ENCODE measurements at regions not wholly inside any gene's neighbourhood (a gene's known extent, or its start where the extent isn't known, plus 50 kb on each side); places are given as distances from the start of the nearest gene placed in this dataset.
A peak's percentile ranks its signal among the peaks of the same experiment; 100 is the strongest.
"Not testable (repeated sequence)": the region's sequence is repeated elsewhere in the genome, so short reads cannot be mapped to it uniquely, and the experiment has no call there.

DNA sequence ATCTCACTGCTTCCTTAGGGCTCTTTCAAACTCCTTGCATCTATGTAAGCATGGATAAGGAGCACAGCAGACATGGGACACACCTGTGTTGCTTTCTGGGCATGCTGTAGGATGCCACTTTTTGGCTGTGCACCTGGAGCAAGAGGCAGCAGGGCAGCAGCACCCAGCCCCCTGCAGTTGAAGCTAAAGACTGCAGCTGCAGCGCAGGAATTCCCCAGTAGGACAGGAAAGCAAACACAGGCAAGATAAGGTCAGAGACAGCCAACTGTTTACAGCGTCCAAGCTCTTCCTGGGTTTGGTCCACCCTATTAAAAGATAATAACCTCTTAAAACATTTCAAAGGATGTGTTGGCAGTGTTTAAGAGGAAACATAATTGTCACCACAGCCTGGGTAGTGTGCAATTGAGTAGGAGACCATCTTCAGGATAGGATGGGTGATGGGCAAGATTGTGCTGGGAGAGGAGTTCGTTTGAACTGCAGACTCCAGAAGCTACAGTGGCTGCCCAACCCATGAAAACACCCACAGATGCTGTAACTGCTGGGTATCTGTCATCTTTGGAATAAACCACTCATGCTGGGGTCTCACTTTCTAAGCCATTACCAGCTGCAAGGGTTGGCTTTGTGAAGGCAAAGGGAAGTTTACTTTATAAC is 242.3 kb upstream of the PLGLB1 start:
- not testable (repeated sequence) for H3K9me3 ChIP-seq (ENCODE audit: control insufficient read depth, low read length); H2BK12ac ChIP-seq (ENCODE audit: low read length in 2 of 2); H3K79me1 ChIP-seq (replicated peaks; ENCODE audit: low read length, poor library complexity, severe bottlenecking); H3K14ac ChIP-seq (ENCODE audit: low read length in 2 of 2); H3K23ac ChIP-seq (ENCODE audit: low read length in 2 of 2); H3K4ac ChIP-seq (ENCODE audit: low read depth in 1 of 2, low read length in 2 of 2); H3K27me3 ChIP-seq (ENCODE audit: control insufficient read depth in 1 of 2, insufficient read depth in 1 of 2, low read length in 2 of 2); H2BK120ac ChIP-seq (ENCODE audit: low read depth, low read length); H2AK5ac ChIP-seq (ENCODE audit: low read length, severe bottlenecking); H4K91ac ChIP-seq (ENCODE audit: low read length); H3K4me2 ChIP-seq (ENCODE audit: low read length, poor library complexity, severe bottlenecking); H3K4me3 ChIP-seq (ENCODE audit: insufficient read depth in 1 of 2, low read depth in 1 of 2, low read length in 2 of 2); H3K9ac ChIP-seq (ENCODE audit: low read length); H3K27ac ChIP-seq (ENCODE audit: low read length, poor library complexity, severe bottlenecking); H2BK5ac ChIP-seq (ENCODE audit: low read depth, low read length, poor library complexity, severe bottlenecking); H3K4me1 ChIP-seq (ENCODE audit: control insufficient read depth, insufficient read depth, low read depth, low read length); H2AFZ ChIP-seq (ENCODE audit: low read depth, low read length); H2BK15ac ChIP-seq (ENCODE audit: low read depth, poor library complexity, severe bottlenecking); H3K18ac ChIP-seq (ENCODE audit: low read depth in 1 of 2, low read length in 2 of 2); H4K8ac ChIP-seq (ENCODE audit: low read length); DNase-seq; H3K36me3 ChIP-seq (ENCODE audit: control insufficient read depth in 1 of 2, insufficient read depth in 2 of 2, low read depth in 1 of 2, low read length in 2 of 2)
- WGBS, result no CpG with 5 or more reads among the region's 3 CpGs

DNA sequence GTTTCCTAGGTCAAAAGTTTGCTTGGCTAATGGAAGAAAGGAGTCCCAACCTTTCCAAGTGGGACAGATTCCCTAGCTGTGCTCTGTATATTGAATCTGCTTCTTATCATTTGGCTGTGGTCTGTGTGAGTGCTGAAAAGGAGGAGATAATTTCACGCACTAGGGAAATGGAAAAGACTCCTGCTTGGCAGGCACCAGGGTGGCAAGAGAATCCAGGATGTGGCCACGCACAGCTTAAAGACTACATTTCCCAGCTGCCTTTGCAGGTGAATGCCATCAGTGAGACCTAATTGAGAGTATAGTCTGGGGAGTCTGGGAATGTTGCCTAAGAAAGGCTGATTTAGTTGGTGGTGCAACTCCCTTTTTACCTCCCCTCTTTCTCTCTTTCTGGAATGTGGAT is 253.5 kb upstream of the PLGLB1 start:
- not testable (repeated sequence) for DNase-seq; H3K23ac ChIP-seq (ENCODE audit: low read length in 2 of 2); H4K8ac ChIP-seq (ENCODE audit: low read length); H3K9me3 ChIP-seq (ENCODE audit: control insufficient read depth, low read length); H4K91ac ChIP-seq (ENCODE audit: low read length); H3K79me1 ChIP-seq (replicated peaks; ENCODE audit: low read length, poor library complexity, severe bottlenecking); H3K27ac ChIP-seq (ENCODE audit: low read length, poor library complexity, severe bottlenecking); H3K4me2 ChIP-seq (ENCODE audit: low read length, poor library complexity, severe bottlenecking); H3K18ac ChIP-seq (ENCODE audit: low read depth in 1 of 2, low read length in 2 of 2); H2AK5ac ChIP-seq (ENCODE audit: low read length, severe bottlenecking); H3K4me3 ChIP-seq (ENCODE audit: insufficient read depth in 1 of 2, low read depth in 1 of 2, low read length in 2 of 2); H2AFZ ChIP-seq (ENCODE audit: low read depth, low read length); H2BK15ac ChIP-seq (ENCODE audit: low read depth, poor library complexity, severe bottlenecking); H2BK5ac ChIP-seq (ENCODE audit: low read depth, low read length, poor library complexity, severe bottlenecking); H3K27me3 ChIP-seq (ENCODE audit: control insufficient read depth in 1 of 2, insufficient read depth in 1 of 2, low read length in 2 of 2); H3K36me3 ChIP-seq (ENCODE audit: control insufficient read depth in 1 of 2, insufficient read depth in 2 of 2, low read depth in 1 of 2, low read length in 2 of 2); H3K4me1 ChIP-seq (ENCODE audit: control insufficient read depth, insufficient read depth, low read depth, low read length); H3K14ac ChIP-seq (ENCODE audit: low read length in 2 of 2); H2BK12ac ChIP-seq (ENCODE audit: low read length in 2 of 2); H2BK120ac ChIP-seq (ENCODE audit: low read depth, low read length); H3K9ac ChIP-seq (ENCODE audit: low read length); H3K4ac ChIP-seq (ENCODE audit: low read depth in 1 of 2, low read length in 2 of 2)
- WGBS, result no CpG with 5 or more reads among the region's 2 CpGs

DNA sequence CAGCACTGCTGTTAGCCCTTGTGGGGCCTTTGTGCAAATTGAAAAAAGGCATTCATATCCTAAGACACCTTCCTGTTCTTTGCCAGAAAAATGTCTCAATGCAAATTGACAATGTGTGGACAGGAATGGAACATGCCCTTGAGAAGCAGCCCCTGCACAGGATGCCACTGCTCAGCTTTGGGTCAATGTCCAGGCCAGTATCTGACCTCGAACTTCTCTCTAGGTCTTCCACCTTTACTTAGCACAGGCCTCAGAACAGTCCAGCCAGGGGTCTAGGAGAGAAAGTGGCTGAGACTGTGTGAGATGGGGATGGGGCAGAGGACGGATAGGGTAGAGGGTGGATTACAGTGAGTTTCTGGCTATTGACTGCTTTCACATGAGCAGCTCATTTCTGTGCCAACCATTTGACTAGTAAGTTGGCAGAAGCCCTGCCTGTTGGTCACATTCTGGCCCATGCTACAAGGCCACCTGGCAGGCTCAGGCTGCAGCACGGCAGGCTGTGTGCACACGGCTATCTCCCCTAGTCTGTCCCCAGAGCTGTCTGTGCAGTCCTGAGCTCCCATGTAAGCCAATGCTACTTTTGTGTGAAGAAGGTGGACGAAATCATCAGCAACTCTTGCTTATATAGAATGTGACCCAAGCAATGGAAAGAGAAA is 254.5 kb upstream of the PLGLB1 start:
- not testable (repeated sequence) for H3K4ac ChIP-seq (ENCODE audit: low read depth in 1 of 2, low read length in 2 of 2); H2BK15ac ChIP-seq (ENCODE audit: low read depth, poor library complexity, severe bottlenecking); DNase-seq; H3K27ac ChIP-seq (ENCODE audit: low read length, poor library complexity, severe bottlenecking); H2AFZ ChIP-seq (ENCODE audit: low read depth, low read length); H3K4me1 ChIP-seq (ENCODE audit: control insufficient read depth, insufficient read depth, low read depth, low read length); H4K91ac ChIP-seq (ENCODE audit: low read length); H2BK12ac ChIP-seq (ENCODE audit: low read length in 2 of 2); H2AK5ac ChIP-seq (ENCODE audit: low read length, severe bottlenecking); H3K79me1 ChIP-seq (replicated peaks; ENCODE audit: low read length, poor library complexity, severe bottlenecking); H3K9me3 ChIP-seq (ENCODE audit: control insufficient read depth, low read length); H3K27me3 ChIP-seq (ENCODE audit: control insufficient read depth in 1 of 2, insufficient read depth in 1 of 2, low read length in 2 of 2); H3K36me3 ChIP-seq (ENCODE audit: control insufficient read depth in 1 of 2, insufficient read depth in 2 of 2, low read depth in 1 of 2, low read length in 2 of 2); H2BK120ac ChIP-seq (ENCODE audit: low read depth, low read length); H3K4me2 ChIP-seq (ENCODE audit: low read length, poor library complexity, severe bottlenecking); H3K23ac ChIP-seq (ENCODE audit: low read length in 2 of 2); H3K4me3 ChIP-seq (ENCODE audit: insufficient read depth in 1 of 2, low read depth in 1 of 2, low read length in 2 of 2); H2BK5ac ChIP-seq (ENCODE audit: low read depth, low read length, poor library complexity, severe bottlenecking); H3K9ac ChIP-seq (ENCODE audit: low read length)
- Histone ChIP-seq H3K18ac (ENCODE audit: low read depth in 1 of 2, low read length in 2 of 2) (peak overlapping the region in 1 of 2 experiments; percentile 28), H4K8ac (ENCODE audit: low read length) (peak overlapping the region; percentile 5), H3K14ac (ENCODE audit: low read length in 2 of 2) (peak overlapping the region in 1 of 2 experiments; percentile 7)
- no CpG with 5 or more reads among the region's 5 CpGs for WGBS

DNA sequence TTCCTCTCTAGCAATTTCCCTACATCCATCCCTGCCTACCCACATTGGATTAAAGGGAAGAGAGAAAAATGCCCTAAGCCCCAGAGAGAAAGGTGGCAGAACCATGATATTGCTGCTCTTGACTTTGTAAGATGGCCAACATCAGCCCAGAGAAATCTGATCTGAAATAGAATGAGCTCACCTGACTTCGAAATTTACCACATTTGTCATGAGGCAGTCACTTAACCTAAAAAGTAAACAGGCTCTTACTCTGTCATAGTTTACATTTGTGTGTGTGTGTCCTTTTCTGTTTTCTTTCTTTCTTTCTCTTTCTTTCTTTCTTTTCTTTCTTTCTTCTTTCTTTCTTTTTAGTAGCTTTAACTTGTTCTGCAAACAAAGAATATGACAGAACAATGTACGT is 255.0 kb upstream of the PLGLB1 start:
- H3K27ac ChIP-seq (ENCODE audit: low read length, poor library complexity, severe bottlenecking); H2AFZ ChIP-seq (ENCODE audit: low read depth, low read length); H3K14ac ChIP-seq (ENCODE audit: low read length in 2 of 2); H3K36me3 ChIP-seq (ENCODE audit: control insufficient read depth in 1 of 2, insufficient read depth in 2 of 2, low read depth in 1 of 2, low read length in 2 of 2); H4K8ac ChIP-seq (ENCODE audit: low read length); H4K91ac ChIP-seq (ENCODE audit: low read length); H2BK120ac ChIP-seq (ENCODE audit: low read depth, low read length); H3K27me3 ChIP-seq (ENCODE audit: control insufficient read depth in 1 of 2, insufficient read depth in 1 of 2, low read length in 2 of 2); H2BK12ac ChIP-seq (ENCODE audit: low read length in 2 of 2); H3K79me1 ChIP-seq (replicated peaks; ENCODE audit: low read length, poor library complexity, severe bottlenecking); H3K23ac ChIP-seq (ENCODE audit: low read length in 2 of 2); DNase-seq; H3K9me3 ChIP-seq (ENCODE audit: control insufficient read depth, low read length); H3K4me2 ChIP-seq (ENCODE audit: low read length, poor library complexity, severe bottlenecking); H3K4ac ChIP-seq (ENCODE audit: low read depth in 1 of 2, low read length in 2 of 2); H3K4me3 ChIP-seq (ENCODE audit: insufficient read depth in 1 of 2, low read depth in 1 of 2, low read length in 2 of 2); H2BK15ac ChIP-seq (ENCODE audit: low read depth, poor library complexity, severe bottlenecking); H3K9ac ChIP-seq (ENCODE audit: low read length); H3K4me1 ChIP-seq (ENCODE audit: control insufficient read depth, insufficient read depth, low read depth, low read length); H2AK5ac ChIP-seq (ENCODE audit: low read length, severe bottlenecking); H2BK5ac ChIP-seq (ENCODE audit: low read depth, low read length, poor library complexity, severe bottlenecking); H3K18ac ChIP-seq (ENCODE audit: low read depth in 1 of 2, low read length in 2 of 2): not testable (repeated sequence)
- WGBS, result no CpG with 5 or more reads among the region's 2 CpGs

Data from mesenchymal stem cell (in vitro differentiated cells and primary cell).